Loucy (cell line): ENCODE measurements at regions not wholly inside any gene's neighbourhood (a gene's known extent, or its start where the extent isn't known, plus 50 kb on each side); places are given as distances from the start of the nearest gene placed in this dataset.

Source experiments
- EZH2phosphoT487 ChIP-seq: fragments of 200-600 bp; IDR thresholded peaks from 2 replicates; pipeline ENCODE4 v1.6.1; 2018; ENCODE audit warnings: antibody characterized with exemption, mild to moderate bottlenecking, moderate library complexity, borderline replicate concordance
- TF ChIP-seq, protein P1 (sequence below): fragments of 200-600 bp; sonication (generic); conservative IDR thresholded peaks from 2 replicates; pipeline ENCODE4 v1.5.1; 2014; ENCODE audit warnings: mild to moderate bottlenecking, antibody characterized with exemption, low read length

DNA sequence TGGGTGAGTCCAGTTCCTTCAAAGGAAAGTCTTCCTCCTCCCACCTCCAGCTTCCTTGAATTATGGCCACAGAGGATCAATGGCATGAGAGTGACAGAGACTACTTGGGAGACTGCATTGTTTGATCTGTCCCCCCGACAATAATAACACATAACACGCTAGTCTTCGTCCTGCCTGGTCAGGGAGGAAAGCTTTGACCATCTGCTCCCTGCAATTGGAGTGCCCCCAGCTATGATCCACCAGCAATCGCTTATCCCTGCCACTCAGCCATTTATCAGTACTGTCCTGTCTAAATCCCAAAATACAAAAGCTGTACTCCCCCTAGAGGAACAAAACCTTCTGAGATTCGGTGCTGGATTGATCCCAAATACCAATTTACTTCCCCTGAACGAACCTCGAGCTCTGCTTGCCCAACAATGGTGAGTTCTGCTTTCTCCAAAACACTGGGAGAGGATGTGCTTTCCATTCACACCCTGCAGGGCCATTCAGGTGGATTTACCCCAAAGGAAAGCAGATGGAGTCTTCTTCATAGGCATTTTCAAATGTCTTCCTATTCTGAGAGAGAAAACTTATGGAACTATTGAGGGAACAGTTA, 466.7 kb downstream of the TSHZ3 start:
- TF ChIP-seq, protein P1, sequence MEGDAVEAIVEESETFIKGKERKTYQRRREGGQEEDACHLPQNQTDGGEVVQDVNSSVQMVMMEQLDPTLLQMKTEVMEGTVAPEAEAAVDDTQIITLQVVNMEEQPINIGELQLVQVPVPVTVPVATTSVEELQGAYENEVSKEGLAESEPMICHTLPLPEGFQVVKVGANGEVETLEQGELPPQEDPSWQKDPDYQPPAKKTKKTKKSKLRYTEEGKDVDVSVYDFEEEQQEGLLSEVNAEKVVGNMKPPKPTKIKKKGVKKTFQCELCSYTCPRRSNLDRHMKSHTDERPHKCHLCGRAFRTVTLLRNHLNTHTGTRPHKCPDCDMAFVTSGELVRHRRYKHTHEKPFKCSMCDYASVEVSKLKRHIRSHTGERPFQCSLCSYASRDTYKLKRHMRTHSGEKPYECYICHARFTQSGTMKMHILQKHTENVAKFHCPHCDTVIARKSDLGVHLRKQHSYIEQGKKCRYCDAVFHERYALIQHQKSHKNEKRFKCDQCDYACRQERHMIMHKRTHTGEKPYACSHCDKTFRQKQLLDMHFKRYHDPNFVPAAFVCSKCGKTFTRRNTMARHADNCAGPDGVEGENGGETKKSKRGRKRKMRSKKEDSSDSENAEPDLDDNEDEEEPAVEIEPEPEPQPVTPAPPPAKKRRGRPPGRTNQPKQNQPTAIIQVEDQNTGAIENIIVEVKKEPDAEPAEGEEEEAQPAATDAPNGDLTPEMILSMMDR: no peak
- TF ChIP-seq EZH2phosphoT487: no peak
